Fibroblast of lung (primary cell): ENCODE measurements at regions not wholly inside any gene's neighbourhood (a gene's known extent, or its start where the extent isn't known, plus 50 kb on each side); places are given as distances from the start of the nearest gene placed in this dataset.

Experiments
- DNase-seq, 2 donors: peaks; one replicate each; pipeline versions ENCODE4 v3.0.0 to v3.0.0-alpha.2; 2010; ENCODE audit warnings: low read depth in 2 of 2
- H2AFZ ChIP-seq: 2 replicates; pipeline ENCODE4 v1.5.1; 2012; ENCODE audit warnings: low read length, control low read depth, inconsistent platforms
- H3K27ac ChIP-seq: 2 replicates; pipeline ENCODE4 v1.5.1; 2011; ENCODE audit warnings: low read length, control low read depth; ENCODE audit not compliant: insufficient read depth
- H3K27me3 ChIP-seq: 2 replicates; pipeline ENCODE4 v1.5.1; 2011; ENCODE audit warnings: mild to moderate bottlenecking, low read length; ENCODE audit not compliant: control insufficient read depth, insufficient read depth
- H3K36me3 ChIP-seq: 2 replicates; pipeline ENCODE4 v1.5.1; 2011; ENCODE audit warnings: low read length; ENCODE audit not compliant: control insufficient read depth, insufficient read depth
- H3K4me1 ChIP-seq: 2 replicates; pipeline ENCODE4 v1.5.1; 2011; ENCODE audit warnings: low read length; ENCODE audit not compliant: control insufficient read depth, insufficient read depth; ENCODE audit errors: extremely low read depth
- H3K4me2 ChIP-seq: 2 replicates; pipeline ENCODE4 v1.5.1; 2011; ENCODE audit warnings: low read length, control low read depth; ENCODE audit not compliant: insufficient read depth; ENCODE audit errors: extremely low read depth
- H3K4me3 ChIP-seq, 4 experiments: fragments of 200-600 bp in 1 of 4; sonication (generic) in 1 of 4; replicated peaks in 1 of 4; 2 replicates each; pipeline ENCODE4 v1.5.1; 2011 to 2016; ENCODE audit warnings: low read length in 4 of 4, low read depth in 3 of 4, mild to moderate bottlenecking in 3 of 4, control low read depth in 2 of 4, inconsistent platforms in 1 of 4, mixed read lengths in 1 of 4; ENCODE audit not compliant: insufficient read depth in 1 of 4; ENCODE audit errors: control extremely low read depth in 1 of 4
- H3K79me2 ChIP-seq: 2 replicates; pipeline ENCODE4 v1.5.1; 2012; ENCODE audit warnings: mild to moderate bottlenecking, low read length, inconsistent platforms; ENCODE audit not compliant: control insufficient read depth, insufficient read depth
- H3K9ac ChIP-seq: 2 replicates; pipeline ENCODE4 v1.5.1; 2011; ENCODE audit warnings: mild to moderate bottlenecking, low read length, control low read depth; ENCODE audit not compliant: insufficient read depth
- H3K9me3 ChIP-seq: 2 replicates; pipeline ENCODE4 v1.5.1; 2012; ENCODE audit warnings: low read depth, low read length; ENCODE audit not compliant: control insufficient read depth, insufficient read depth
- H4K20me1 ChIP-seq: 2 replicates; pipeline ENCODE4 v1.5.1; 2011; ENCODE audit warnings: low read length; ENCODE audit not compliant: control insufficient read depth, insufficient read depth; ENCODE audit errors: extremely low read depth
- CTCF ChIP-seq, 2 donors: IDR thresholded peaks in 1 of 2; conservative IDR thresholded peaks in 1 of 2; 1 replicate in 1 of 2; 2 replicates in 1 of 2; pipeline ENCODE4 v1.5.1; 2011 to 2012; ENCODE audit warnings: low read length in 2 of 2, control low read depth in 1 of 2, inconsistent platforms in 1 of 2, low read depth in 1 of 2, mild to moderate bottlenecking in 1 of 2
- EZH2 ChIP-seq: IDR thresholded peaks from 2 replicates; pipeline ENCODE4 v1.5.1; 2012; ENCODE audit warnings: low read length, control low read depth, mild to moderate bottlenecking; ENCODE audit errors: missing control alignments

GRCh38 chr3:73255609-73256029, 194.2 kb downstream of the EBLN2 start:
- Histone ChIP-seq H3K36me3 (no peaks in the 10 kb centered on the region), H3K27ac (no peak overlapping the region), H3K4me1 (no peaks in the 10 kb centered on the region), H3K4me2 (no peak overlapping the region), H2AFZ (no peak overlapping the region), H3K9me3 (no peaks in the 10 kb centered on the region), H3K4me3 (no peak overlapping the region), H3K27me3 (no peaks in the 10 kb centered on the region), H3K79me2 (no peaks in the 10 kb centered on the region), H4K20me1 (no peaks in the 10 kb centered on the region), H3K9ac (no peak overlapping the region)
- peak; percentile 37 to 95 for DNase-seq
- TF ChIP-seq EZH2: no peak
- TF ChIP-seq CTCF (conservative IDR thresholded peaks at IDR 0.05 in 1 of 2, IDR thresholded peaks at IDR 0.05 in 1 of 2; ENCODE audit: low read depth in 1 of 2, low read length in 2 of 2): no peak

GRCh38 chr3:73257186-73257585, 195.7 kb downstream of the EBLN2 start:
- TF ChIP-seq CTCF (conservative IDR thresholded peaks at IDR 0.05 in 1 of 2, IDR thresholded peaks at IDR 0.05 in 1 of 2; ENCODE audit: low read depth in 1 of 2, low read length in 2 of 2): no peak
- TF ChIP-seq EZH2: no peak
- no peaks in the 10 kb centered on the region for H4K20me1 ChIP-seq
- no peaks in the 10 kb centered on the region for H3K9me3 ChIP-seq
- H3K27ac ChIP-seq: no peak overlapping the region
- no peaks in the 10 kb centered on the region for H3K4me1 ChIP-seq
- H3K79me2 ChIP-seq: no peaks in the 10 kb centered on the region
- no peak overlapping the region for H3K4me2 ChIP-seq
- H3K9ac ChIP-seq: no peak overlapping the region
- no peak for DNase-seq
- H3K4me3 ChIP-seq: no peak overlapping the region
- H2AFZ ChIP-seq: no peak overlapping the region
- no peaks in the 10 kb centered on the region for H3K36me3 ChIP-seq
- no peaks in the 10 kb centered on the region for H3K27me3 ChIP-seq

- no peak for TF ChIP-seq EZH2
- no peak for TF ChIP-seq CTCF (conservative IDR thresholded peaks at IDR 0.05 in 1 of 2, IDR thresholded peaks at IDR 0.05 in 1 of 2; ENCODE audit: low read depth in 1 of 2, low read length in 2 of 2)
- no peak overlapping the region for H3K27ac ChIP-seq
- H3K27me3 ChIP-seq: no peaks in the 10 kb centered on the region
- H2AFZ ChIP-seq: no peak overlapping the region
- no peak for DNase-seq
- H3K9ac ChIP-seq: no peak overlapping the region
- H3K4me2 ChIP-seq: no peak overlapping the region
- H3K9me3 ChIP-seq: no peaks in the 10 kb centered on the region
- no peaks in the 10 kb centered on the region for H3K4me1 ChIP-seq
- H3K79me2 ChIP-seq: no peaks in the 10 kb centered on the region
- H3K4me3 ChIP-seq: no peak overlapping the region
- H3K36me3 ChIP-seq: no peaks in the 10 kb centered on the region
- H4K20me1 ChIP-seq: no peaks in the 10 kb centered on the region
Measured at GRCh38 chr3:73258057-73258456, 196.6 kb downstream of the EBLN2 start.
